MM.1S (cell line): ENCODE measurements at regions not wholly inside any gene's neighbourhood (a gene's known extent, or its start where the extent isn't known, plus 50 kb on each side); places are given as distances from the start of the nearest gene placed in this dataset.

ENCODE experiments used
- EZH2 ChIP-seq: fragments of 300-600 bp; sonication (generic); optimal IDR thresholded peaks from 2 replicates; pipeline ENCODE3; 2017; ENCODE audit warnings: low read depth, mild to moderate bottlenecking, antibody characterized with exemption, low read length, mixed read lengths
- TF ChIP-seq, protein P1 (sequence below): fragments of 300-600 bp; sonication (generic); IDR thresholded peaks from 2 replicates; pipeline ENCODE4 v1.5.1; 2016; ENCODE audit warnings: antibody characterized with exemption, low read length, mixed read lengths

DNA sequence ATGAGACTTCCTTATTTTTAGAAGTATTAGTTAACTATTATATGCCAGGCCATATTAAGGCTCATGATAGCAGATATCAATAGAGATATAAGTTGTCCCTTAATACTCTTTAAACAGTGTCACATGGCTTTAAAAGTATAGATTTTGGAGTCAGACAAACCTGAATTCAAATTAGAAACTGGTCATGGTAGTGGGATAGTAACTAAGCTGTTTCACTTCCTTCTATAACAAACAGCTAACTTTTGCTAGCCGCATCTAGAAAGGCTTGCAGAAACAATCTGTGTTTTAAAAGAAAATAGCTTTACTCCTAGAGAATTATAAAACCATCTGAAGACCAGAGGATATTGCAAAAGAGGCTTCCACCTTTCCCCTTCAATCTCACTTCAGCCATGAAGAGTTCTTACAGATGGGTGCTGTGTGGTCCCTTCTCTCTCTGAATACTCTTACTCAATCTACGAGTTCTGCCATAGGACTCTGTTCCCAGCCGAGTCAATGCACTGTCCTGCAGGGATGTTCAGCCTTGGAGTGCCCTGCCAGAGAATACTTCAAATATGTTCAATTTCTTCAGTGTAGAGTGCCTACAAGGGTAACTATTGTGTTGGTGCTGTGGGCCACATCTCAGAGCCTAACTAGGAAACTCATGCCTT, 810.2 kb downstream of the EFNA5 start:
- TF ChIP-seq EZH2 = no peak
- TF ChIP-seq, protein P1, sequence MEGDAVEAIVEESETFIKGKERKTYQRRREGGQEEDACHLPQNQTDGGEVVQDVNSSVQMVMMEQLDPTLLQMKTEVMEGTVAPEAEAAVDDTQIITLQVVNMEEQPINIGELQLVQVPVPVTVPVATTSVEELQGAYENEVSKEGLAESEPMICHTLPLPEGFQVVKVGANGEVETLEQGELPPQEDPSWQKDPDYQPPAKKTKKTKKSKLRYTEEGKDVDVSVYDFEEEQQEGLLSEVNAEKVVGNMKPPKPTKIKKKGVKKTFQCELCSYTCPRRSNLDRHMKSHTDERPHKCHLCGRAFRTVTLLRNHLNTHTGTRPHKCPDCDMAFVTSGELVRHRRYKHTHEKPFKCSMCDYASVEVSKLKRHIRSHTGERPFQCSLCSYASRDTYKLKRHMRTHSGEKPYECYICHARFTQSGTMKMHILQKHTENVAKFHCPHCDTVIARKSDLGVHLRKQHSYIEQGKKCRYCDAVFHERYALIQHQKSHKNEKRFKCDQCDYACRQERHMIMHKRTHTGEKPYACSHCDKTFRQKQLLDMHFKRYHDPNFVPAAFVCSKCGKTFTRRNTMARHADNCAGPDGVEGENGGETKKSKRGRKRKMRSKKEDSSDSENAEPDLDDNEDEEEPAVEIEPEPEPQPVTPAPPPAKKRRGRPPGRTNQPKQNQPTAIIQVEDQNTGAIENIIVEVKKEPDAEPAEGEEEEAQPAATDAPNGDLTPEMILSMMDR = no peak
